HEK293 (cell line): ENCODE measurements at regions not wholly inside any gene's neighbourhood (a gene's known extent, or its start where the extent isn't known, plus 50 kb on each side); places are given as distances from the start of the nearest gene placed in this dataset.

ENCODE experiments used
- CTCF ChIA-PET: fragments of 350-600 bp; formaldehyde crosslinking; extraction: SDS; loops from one replicate; lab custom pipeline; 2021; ENCODE audit warnings: antibody characterized with exemption; lab: Yijun Ruan, JAX
- POLR2A ChIA-PET: fragments of 300-600 bp; formaldehyde crosslinking; extraction: SDS; loops from one replicate; lab custom pipeline; 2020; ENCODE audit warnings: antibody characterized with exemption, inconsistent platforms; lab: Yijun Ruan, JAX
- H3K27ac ChIP-seq: fragments of 200-500 bp; sonication (Bioruptor generic); 2 replicates; pipeline ENCODE4 v1.5.1; 2014; ENCODE audit warnings: low read depth, low read length, control low read depth, inconsistent platforms; ENCODE audit errors: extremely low read depth
- H3K36me3 ChIP-seq, 2 experiments: fragments of 200-500 bp in 1 of 2; sonication (Bioruptor generic) in 1 of 2; 1 replicate in 1 of 2; 2 replicates in 1 of 2; pipeline ENCODE4 v1.5.1; 2014 to 2017; ENCODE audit warnings: inconsistent platforms in 2 of 2, low read length in 2 of 2; ENCODE audit not compliant: control insufficient read depth in 2 of 2, insufficient read depth in 1 of 2
- H3K4me1 ChIP-seq: fragments of 200-500 bp; sonication (Bioruptor generic); 2 replicates; pipeline ENCODE4 v1.5.1; 2014; ENCODE audit warnings: mild to moderate bottlenecking, low read length, inconsistent platforms; ENCODE audit not compliant: control insufficient read depth, insufficient read depth
- H3K4me3 ChIP-seq: 2 replicates; pipeline ENCODE4 v1.5.1; 2011; ENCODE audit warnings: low read depth, mild to moderate bottlenecking, control low read depth, low read length, moderate library complexity
- H3K9me3 ChIP-seq: fragments of 200-500 bp; sonication (Bioruptor generic); 2 replicates; pipeline ENCODE4 v1.5.1; 2014; ENCODE audit warnings: low read depth, low read length, inconsistent platforms; ENCODE audit not compliant: control insufficient read depth, insufficient read depth
- GLIS2 ChIP-seq: fragments of 450-650 bp; formaldehyde crosslinking; IDR thresholded peaks from 2 replicates; pipeline ENCODE4 v1.5.1; 2016; ENCODE audit warnings: missing biosample characterization, missing genetic modification characterization
- OSR2 ChIP-seq: fragments of 450-650 bp; formaldehyde crosslinking; IDR thresholded peaks from 2 replicates; pipeline ENCODE4 v1.5.1; 2016; ENCODE audit warnings: missing biosample characterization, missing genetic modification characterization
- SETDB1 ChIP-seq: IDR thresholded peaks from one replicate; pipeline ENCODE4 v1.6.1; 2017; ENCODE audit warnings: mild to moderate bottlenecking, low read length, moderate library complexity, mixed read lengths; ENCODE audit not compliant: insufficient read length
- SP7 ChIP-seq: fragments of 450-650 bp; formaldehyde crosslinking; IDR thresholded peaks from 2 replicates; pipeline ENCODE4 v1.5.1; 2016; ENCODE audit warnings: missing biosample characterization, missing genetic modification characterization
- ZBTB17 ChIP-seq: fragments of 450-650 bp; formaldehyde crosslinking; IDR thresholded peaks from 2 replicates; pipeline ENCODE4 v1.5.1; 2016; ENCODE audit warnings: missing biosample characterization, missing genetic modification characterization
- ZBTB48 ChIP-seq: fragments of 450-650 bp; formaldehyde crosslinking; IDR thresholded peaks from 2 replicates; pipeline ENCODE4 v1.5.1; 2016; ENCODE audit warnings: missing biosample characterization, missing genetic modification characterization
- ZEB2 ChIP-seq: fragments of 450-650 bp; formaldehyde crosslinking; IDR thresholded peaks from 2 replicates; pipeline ENCODE4 v1.5.1; 2016; ENCODE audit warnings: missing biosample characterization, missing genetic modification characterization
- ZNF140 ChIP-seq: fragments of 450-650 bp; formaldehyde crosslinking; IDR thresholded peaks from 2 replicates; pipeline ENCODE4 v1.5.1; 2016; ENCODE audit warnings: missing biosample characterization, missing genetic modification characterization
- ZNF157 ChIP-seq: fragments of 450-650 bp; formaldehyde crosslinking; IDR thresholded peaks from 2 replicates; pipeline ENCODE4 v1.5.1; 2016; ENCODE audit warnings: missing biosample characterization, missing genetic modification characterization
- ZNF169 ChIP-seq: fragments of 450-650 bp; formaldehyde crosslinking; IDR thresholded peaks from 2 replicates; pipeline ENCODE4 v1.5.1; 2016; ENCODE audit warnings: missing biosample characterization, missing genetic modification characterization
- ZNF221 ChIP-seq: fragments of 450-650 bp; formaldehyde crosslinking; IDR thresholded peaks from 2 replicates; pipeline ENCODE4 v1.5.1; 2017; ENCODE audit warnings: missing biosample characterization, missing genetic modification characterization, borderline replicate concordance
- ZNF311 ChIP-seq: fragments of 450-650 bp; formaldehyde crosslinking; IDR thresholded peaks from 2 replicates; pipeline ENCODE4 v1.5.1; 2017; ENCODE audit warnings: missing biosample characterization, missing genetic modification characterization, borderline replicate concordance
- ZNF366 ChIP-seq: fragments of 450-650 bp; formaldehyde crosslinking; conservative IDR thresholded peaks from 2 replicates; pipeline ENCODE4 v1.5.1; 2016; ENCODE audit warnings: missing biosample characterization, missing genetic modification characterization
- ZNF473 ChIP-seq: fragments of 450-650 bp; formaldehyde crosslinking; IDR thresholded peaks from 2 replicates; pipeline ENCODE4 v1.5.1; 2017; ENCODE audit warnings: missing biosample characterization, missing genetic modification characterization
- ZNF610 ChIP-seq: fragments of 450-650 bp; formaldehyde crosslinking; IDR thresholded peaks from 2 replicates; pipeline ENCODE4 v1.5.1; 2016; ENCODE audit warnings: missing biosample characterization, missing genetic modification characterization, borderline replicate concordance
- ZNF677 ChIP-seq: fragments of 450-650 bp; IDR thresholded peaks from 2 replicates; pipeline ENCODE4 v1.5.0; 2018; ENCODE audit warnings: missing biosample characterization, mild to moderate bottlenecking, missing genetic modification characterization, moderate library complexity
- ZNF843 ChIP-seq: fragments of 450-650 bp; formaldehyde crosslinking; IDR thresholded peaks from 2 replicates; pipeline ENCODE4 v1.5.1; 2016; ENCODE audit warnings: missing biosample characterization, missing genetic modification characterization
- TF ChIP-seq, protein P1 (sequence below): fragments of 450-650 bp; formaldehyde crosslinking; IDR thresholded peaks from 2 replicates; pipeline ENCODE4 v1.5.1; 2016; ENCODE audit warnings: missing biosample characterization, missing genetic modification characterization
- TF ChIP-seq, protein P2 (sequence below): fragments of 450-650 bp; IDR thresholded peaks from 2 replicates; pipeline ENCODE4 v1.5.1; 2018; ENCODE audit warnings: missing biosample characterization, missing genetic modification characterization
- TF ChIP-seq, protein P3 (sequence below): fragments of 450-650 bp; formaldehyde crosslinking; IDR thresholded peaks from 2 replicates; pipeline ENCODE4 v1.5.1; 2016; ENCODE audit warnings: missing biosample characterization, missing genetic modification characterization
- TF ChIP-seq, protein P4 (sequence below): fragments of 450-650 bp; formaldehyde crosslinking; IDR thresholded peaks from 2 replicates; pipeline ENCODE4 v1.5.1; 2016; ENCODE audit warnings: missing biosample characterization, missing genetic modification characterization
- TF ChIP-seq, protein P5 (sequence below): fragments of 450-650 bp; formaldehyde crosslinking; IDR thresholded peaks from 2 replicates; pipeline ENCODE4 v1.5.1; 2016; ENCODE audit warnings: missing biosample characterization, missing genetic modification characterization

DNA sequence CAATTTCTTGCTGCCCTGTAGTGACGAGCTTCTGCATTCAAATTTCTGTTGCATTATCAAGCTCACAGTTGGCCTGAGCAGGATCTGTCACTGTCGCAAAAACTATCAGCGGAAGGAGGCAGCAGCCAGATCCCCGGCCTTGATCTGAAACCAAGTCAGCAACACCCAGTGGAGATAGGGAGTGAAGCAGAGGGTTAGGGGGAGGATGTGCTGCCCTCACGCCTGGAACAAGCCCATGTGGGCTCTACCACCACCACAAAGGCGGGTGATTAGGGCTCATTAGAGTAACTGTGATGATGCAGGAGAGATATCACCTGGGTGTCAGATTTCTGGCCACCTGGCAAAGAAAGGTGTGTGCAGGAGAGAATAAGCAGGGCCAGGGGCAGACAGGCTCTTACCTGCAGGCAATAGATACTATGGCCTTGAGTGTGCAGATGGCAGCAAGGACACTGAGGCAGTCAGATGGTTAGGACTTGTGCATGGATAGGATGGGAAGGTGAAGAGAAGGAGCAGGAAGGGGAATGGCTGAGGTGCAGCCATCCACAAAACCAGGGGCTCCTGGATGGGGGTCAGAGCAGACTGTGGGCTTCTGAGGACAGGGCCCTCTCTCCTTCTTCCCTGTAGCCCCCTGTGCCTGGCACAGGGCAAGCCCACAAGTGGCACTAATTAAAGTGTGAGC is 417.3 kb downstream of the RPS24 start:
- CTCF ChIA-PET, result no interaction called here
- H3K4me3 ChIP-seq, result no peak overlapping the region
- H3K4me1 ChIP-seq, result peaks cover 3% of the 10 kb centered on the region
- no peaks in the 10 kb centered on the region for H3K36me3 ChIP-seq
- no peaks in the 10 kb centered on the region for H3K9me3 ChIP-seq
- H3K27ac ChIP-seq, result peak overlapping the region; percentile 24; the same call in 1 of the 2 replicates
- TF ChIP-seq ZNF843 (tag by site-specific recombination) (no peak), ZNF610 (tag by site-specific recombination) (no peak), ZNF169 (tag by site-specific recombination) (no peak), ZNF157 (tag by site-specific recombination) (no peak), ZEB2 (tag by site-specific recombination) (no peak), SETDB1 (no peak), ZNF140 (tag by site-specific recombination) (no peak), ZNF677 (tag by site-specific recombination) (no peak), ZNF221 (no peak), ZNF473 (tag by site-specific recombination) (no peak)
- TF ChIP-seq, protein P1, sequence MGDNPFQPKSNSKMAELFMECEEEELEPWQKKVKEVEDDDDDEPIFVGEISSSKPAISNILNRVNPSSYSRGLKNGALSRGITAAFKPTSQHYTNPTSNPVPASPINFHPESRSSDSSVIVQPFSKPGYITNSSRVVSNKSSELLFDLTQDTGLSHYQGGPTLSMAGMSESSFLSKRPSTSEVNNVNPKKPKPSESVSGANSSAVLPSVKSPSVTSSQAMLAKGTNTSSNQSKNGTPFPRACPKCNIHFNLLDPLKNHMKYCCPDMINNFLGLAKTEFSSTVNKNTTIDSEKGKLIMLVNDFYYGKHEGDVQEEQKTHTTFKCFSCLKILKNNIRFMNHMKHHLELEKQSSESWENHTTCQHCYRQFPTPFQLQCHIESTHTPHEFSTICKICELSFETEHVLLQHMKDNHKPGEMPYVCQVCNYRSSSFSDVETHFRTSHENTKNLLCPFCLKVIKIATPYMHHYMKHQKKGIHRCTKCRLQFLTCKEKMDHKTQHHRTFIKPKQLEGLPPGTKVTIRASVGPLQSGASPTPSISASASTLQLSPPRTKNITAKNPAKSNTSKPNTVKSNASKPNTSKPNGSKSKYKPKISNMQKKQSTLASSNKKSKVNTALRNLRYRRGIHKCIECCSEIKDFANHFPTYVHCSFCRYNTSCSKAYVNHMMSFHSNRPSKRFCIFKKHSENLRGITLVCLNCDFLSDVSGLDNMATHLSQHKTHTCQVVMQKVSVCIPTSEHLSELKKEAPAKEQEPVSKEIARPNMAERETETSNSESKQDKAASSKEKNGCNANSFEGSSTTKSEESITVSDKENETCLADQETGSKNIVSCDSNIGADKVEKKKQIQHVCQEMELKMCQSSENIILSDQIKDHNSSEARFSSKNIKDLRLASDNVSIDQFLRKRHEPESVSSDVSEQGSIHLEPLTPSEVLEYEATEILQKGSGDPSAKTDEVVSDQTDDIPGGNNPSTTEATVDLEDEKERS (tag by site-specific recombination), result no peak
- TF ChIP-seq, protein P2, sequence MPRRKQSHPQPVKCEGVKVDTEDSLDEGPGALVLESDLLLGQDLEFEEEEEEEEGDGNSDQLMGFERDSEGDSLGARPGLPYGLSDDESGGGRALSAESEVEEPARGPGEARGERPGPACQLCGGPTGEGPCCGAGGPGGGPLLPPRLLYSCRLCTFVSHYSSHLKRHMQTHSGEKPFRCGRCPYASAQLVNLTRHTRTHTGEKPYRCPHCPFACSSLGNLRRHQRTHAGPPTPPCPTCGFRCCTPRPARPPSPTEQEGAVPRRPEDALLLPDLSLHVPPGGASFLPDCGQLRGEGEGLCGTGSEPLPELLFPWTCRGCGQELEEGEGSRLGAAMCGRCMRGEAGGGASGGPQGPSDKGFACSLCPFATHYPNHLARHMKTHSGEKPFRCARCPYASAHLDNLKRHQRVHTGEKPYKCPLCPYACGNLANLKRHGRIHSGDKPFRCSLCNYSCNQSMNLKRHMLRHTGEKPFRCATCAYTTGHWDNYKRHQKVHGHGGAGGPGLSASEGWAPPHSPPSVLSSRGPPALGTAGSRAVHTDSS (tag by site-specific recombination), result no peak
- POLR2A ChIA-PET, result no interaction called here

DNA sequence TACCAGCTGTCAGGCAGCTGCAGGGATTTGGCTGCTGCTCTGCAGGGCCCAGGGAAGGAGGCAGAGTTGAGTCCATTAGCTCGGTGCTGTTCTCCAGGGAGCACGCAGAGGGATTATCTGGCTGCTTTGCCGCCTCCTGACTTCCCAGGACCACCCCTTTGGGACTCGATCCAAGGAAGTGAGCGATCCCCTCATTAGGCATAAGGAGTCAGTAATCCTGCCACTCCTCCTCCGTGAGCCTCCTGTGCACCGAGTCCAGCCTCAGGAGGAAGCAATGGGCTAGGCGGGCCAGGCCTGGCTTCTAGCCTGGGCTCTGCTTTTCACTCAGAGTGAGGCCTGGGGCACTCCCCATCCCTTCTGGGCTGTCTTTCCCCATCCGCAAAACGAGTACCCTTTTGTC is 417.9 kb downstream of the RPS24 start:
- peak overlapping the region; percentile 24; the same call in 1 of the 2 replicates for H3K27ac ChIP-seq
- no peak overlapping the region for H3K4me3 ChIP-seq
- peaks cover 3% of the 10 kb centered on the region for H3K4me1 ChIP-seq
- H3K36me3 ChIP-seq, result no peaks in the 10 kb centered on the region
- CTCF ChIA-PET, result interaction anchor here (0.7 kb wide), 2 partner anchors 191 to 785 kb away, joined by 3 read pairs; no protein-coding TSS in a partner anchor
- TF ChIP-seq, protein P3, sequence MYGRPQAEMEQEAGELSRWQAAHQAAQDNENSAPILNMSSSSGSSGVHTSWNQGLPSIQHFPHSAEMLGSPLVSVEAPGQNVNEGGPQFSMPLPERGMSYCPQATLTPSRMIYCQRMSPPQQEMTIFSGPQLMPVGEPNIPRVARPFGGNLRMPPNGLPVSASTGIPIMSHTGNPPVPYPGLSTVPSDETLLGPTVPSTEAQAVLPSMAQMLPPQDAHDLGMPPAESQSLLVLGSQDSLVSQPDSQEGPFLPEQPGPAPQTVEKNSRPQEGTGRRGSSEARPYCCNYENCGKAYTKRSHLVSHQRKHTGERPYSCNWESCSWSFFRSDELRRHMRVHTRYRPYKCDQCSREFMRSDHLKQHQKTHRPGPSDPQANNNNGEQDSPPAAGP (tag by site-specific recombination), result 0 out of 2 replicates have a peak, but pooled peaks have one; percentile 45
- peak; percentile 70 for TF ChIP-seq ZBTB17 (tag by site-specific recombination)
- no peak for TF ChIP-seq ZNF473 (tag by site-specific recombination)
- no peak for TF ChIP-seq ZNF311 (tag by site-specific recombination)
- peak; percentile 32; the same call in 1 of the 2 replicates for TF ChIP-seq ZBTB48 (tag by site-specific recombination)
- TF ChIP-seq SP7 (tag by site-specific recombination), result peak; percentile 66; the same call in 1 of the 2 replicates
- peak; percentile 47; the same call in 1 of the 2 replicates for TF ChIP-seq OSR2 (tag by site-specific recombination)
- TF ChIP-seq, protein P4, sequence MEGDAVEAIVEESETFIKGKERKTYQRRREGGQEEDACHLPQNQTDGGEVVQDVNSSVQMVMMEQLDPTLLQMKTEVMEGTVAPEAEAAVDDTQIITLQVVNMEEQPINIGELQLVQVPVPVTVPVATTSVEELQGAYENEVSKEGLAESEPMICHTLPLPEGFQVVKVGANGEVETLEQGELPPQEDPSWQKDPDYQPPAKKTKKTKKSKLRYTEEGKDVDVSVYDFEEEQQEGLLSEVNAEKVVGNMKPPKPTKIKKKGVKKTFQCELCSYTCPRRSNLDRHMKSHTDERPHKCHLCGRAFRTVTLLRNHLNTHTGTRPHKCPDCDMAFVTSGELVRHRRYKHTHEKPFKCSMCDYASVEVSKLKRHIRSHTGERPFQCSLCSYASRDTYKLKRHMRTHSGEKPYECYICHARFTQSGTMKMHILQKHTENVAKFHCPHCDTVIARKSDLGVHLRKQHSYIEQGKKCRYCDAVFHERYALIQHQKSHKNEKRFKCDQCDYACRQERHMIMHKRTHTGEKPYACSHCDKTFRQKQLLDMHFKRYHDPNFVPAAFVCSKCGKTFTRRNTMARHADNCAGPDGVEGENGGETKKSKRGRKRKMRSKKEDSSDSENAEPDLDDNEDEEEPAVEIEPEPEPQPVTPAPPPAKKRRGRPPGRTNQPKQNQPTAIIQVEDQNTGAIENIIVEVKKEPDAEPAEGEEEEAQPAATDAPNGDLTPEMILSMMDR (tag by site-specific recombination), result no peak
- TF ChIP-seq, protein P5, sequence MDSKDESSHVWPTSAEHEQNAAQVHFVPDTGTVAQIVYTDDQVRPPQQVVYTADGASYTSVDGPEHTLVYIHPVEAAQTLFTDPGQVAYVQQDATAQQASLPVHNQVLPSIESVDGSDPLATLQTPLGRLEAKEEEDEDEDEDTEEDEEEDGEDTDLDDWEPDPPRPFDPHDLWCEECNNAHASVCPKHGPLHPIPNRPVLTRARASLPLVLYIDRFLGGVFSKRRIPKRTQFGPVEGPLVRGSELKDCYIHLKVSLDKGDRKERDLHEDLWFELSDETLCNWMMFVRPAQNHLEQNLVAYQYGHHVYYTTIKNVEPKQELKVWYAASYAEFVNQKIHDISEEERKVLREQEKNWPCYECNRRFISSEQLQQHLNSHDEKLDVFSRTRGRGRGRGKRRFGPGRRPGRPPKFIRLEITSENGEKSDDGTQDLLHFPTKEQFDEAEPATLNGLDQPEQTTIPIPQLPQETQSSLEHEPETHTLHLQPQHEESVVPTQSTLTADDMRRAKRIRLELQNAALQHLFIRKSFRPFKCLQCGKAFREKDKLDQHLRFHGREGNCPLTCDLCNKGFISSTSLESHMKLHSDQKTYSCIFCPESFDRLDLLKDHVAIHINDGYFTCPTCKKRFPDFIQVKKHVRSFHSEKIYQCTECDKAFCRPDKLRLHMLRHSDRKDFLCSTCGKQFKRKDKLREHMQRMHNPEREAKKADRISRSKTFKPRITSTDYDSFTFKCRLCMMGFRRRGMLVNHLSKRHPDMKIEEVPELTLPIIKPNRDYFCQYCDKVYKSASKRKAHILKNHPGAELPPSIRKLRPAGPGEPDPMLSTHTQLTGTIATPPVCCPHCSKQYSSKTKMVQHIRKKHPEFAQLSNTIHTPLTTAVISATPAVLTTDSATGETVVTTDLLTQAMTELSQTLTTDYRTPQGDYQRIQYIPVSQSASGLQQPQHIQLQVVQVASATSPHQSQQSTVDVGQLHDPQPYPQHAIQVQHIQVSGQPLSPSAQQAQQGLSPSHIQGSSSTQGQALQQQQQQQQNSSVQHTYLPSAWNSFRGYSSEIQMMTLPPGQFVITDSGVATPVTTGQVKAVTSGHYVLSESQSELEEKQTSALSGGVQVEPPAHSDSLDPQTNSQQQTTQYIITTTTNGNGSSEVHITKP, result peak; percentile 74
- TF ChIP-seq ZNF366, result no peak
- no peak for TF ChIP-seq GLIS2 (tag by site-specific recombination)
- TF ChIP-seq, all 188 proteins: peak for 6
- POLR2A ChIA-PET, result no interaction called here
- H3K9me3 ChIP-seq, result no peaks in the 10 kb centered on the region
